ENCODE measurements at regions not wholly inside any gene's neighbourhood (a gene's known extent, or its start where the extent isn't known, plus 50 kb on each side); places are given as distances from the start of the nearest gene placed in this dataset.

DNA sequence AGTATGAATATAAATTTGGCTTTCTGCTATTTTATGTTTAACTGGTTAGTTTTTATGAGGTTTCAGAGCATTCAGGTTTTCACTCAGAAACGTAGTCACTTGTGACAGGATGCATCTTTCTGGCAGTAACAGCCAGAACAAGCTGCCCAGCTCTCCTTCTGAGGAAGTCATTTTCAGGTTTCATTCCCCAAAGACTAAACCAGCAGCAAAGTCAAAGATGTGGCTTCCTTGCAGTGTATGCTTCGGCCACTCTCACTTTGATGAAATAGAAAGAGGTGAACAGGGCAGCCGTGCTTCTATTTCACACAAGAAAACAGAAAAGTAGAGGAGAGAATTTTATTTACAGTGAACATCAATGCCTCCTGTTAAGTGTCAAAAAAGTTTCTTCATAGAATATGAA, 469.1 kb downstream of the BTBD3 start:
- Histone ChIP-seq H3K36me3 (ENCODE audit: control insufficient read depth in 2 of 4, insufficient read depth in 4 of 4, low read length in 3 of 4) (no peaks in the 10 kb centered on the region), H3K4me2 (ENCODE audit: insufficient read depth in 1 of 2, low read depth in 2 of 2, low read length in 2 of 2) (no peak overlapping the region), H4K20me1 (replicated peaks in 1 of 2; ENCODE audit: control insufficient read depth in 1 of 2, insufficient read depth in 2 of 2, low read length in 2 of 2) (no peaks in the 10 kb centered on the region), H3K9ac (replicated peaks in 1 of 4; ENCODE audit: extremely low read depth in 1 of 4, low read depth in 3 of 4, low read length in 3 of 4) (no peak overlapping the region), H3K79me1 (ENCODE audit: low read depth, low read length) (no peaks in the 10 kb centered on the region), H3K4me3 (ENCODE audit: extremely low read depth in 1 of 4, insufficient read depth in 2 of 4, low read depth in 3 of 4, low read length in 4 of 4) (no peak overlapping the region), H3K56ac (replicated peaks; ENCODE audit: insufficient read length, low read depth, low read length) (no peak overlapping the region), H3K27me3 (replicated peaks in 1 of 4; ENCODE audit: control insufficient read depth in 3 of 4, extremely low read depth in 1 of 4, insufficient read depth in 3 of 4, low read length in 3 of 4) (no peaks in the 10 kb centered on the region), H3K4ac (replicated peaks; ENCODE audit: insufficient read length, low read depth, low read length) (no peak overlapping the region), H2AK5ac (ENCODE audit: low read depth, low read length) (no peak overlapping the region), H4K5ac (ENCODE audit: insufficient read length, low read depth, low read length) (no peak overlapping the region), H2BK20ac (ENCODE audit: low read length) (no peak overlapping the region), H3K23ac (ENCODE audit: insufficient read length) (no peak overlapping the region), H2AFZ (ENCODE audit: low read length) (no peak overlapping the region), H3K27ac (ENCODE audit: low read depth, low read length) (no peak overlapping the region), H4K8ac (ENCODE audit: extremely low read depth, insufficient read depth, low read length) (no peak overlapping the region), H3K79me2 (ENCODE audit: control insufficient read depth in 1 of 2, insufficient read depth in 2 of 2, low read length in 2 of 2) (no peaks in the 10 kb centered on the region), H3K18ac (ENCODE audit: extremely low read depth, low read length) (no peak overlapping the region), H3K9me3 (ENCODE audit: insufficient read depth in 2 of 2, low read depth in 1 of 2, low read length in 1 of 2) (no peaks in the 10 kb centered on the region), H2BK12ac (ENCODE audit: low read depth, low read length) (no peak overlapping the region), H2BK120ac (replicated peaks; ENCODE audit: low read depth, low read length) (no peak overlapping the region), H4K91ac (replicated peaks; ENCODE audit: insufficient read length, low read length) (no peak overlapping the region), H3K23me2 (ENCODE audit: low read depth, low read length) (no peaks in the 10 kb centered on the region), H2BK5ac (ENCODE audit: low read depth, low read length) (no peak overlapping the region), H3K4me1 (replicated peaks in 1 of 4; ENCODE audit: control insufficient read depth in 3 of 4, insufficient read depth in 4 of 4, low read length in 3 of 4) (no peaks in the 10 kb centered on the region), H2BK15ac (ENCODE audit: low read length) (no peak overlapping the region), H3K14ac (ENCODE audit: insufficient read length) (no peak overlapping the region)
- DNase-seq (ENCODE audit: low read depth in 1 of 2, low spot score in 2 of 2) (no peak), FAIRE-seq (no peak)
- 89% methylated on average over 3 of the region's 3 CpGs; no CpG with 5 or more reads in 1 of the 2 experiments for WGBS, 2 experiments (ENCODE audit: extremely low coverage in 1 of 2, insufficient coverage in 1 of 2, insufficient read length in 1 of 2, insufficient replicate concordance in 2 of 2, low coverage in 1 of 2, low lambda C conversion rate in 2 of 2, missing lambda C conversion rate in 1 of 2)
- TF ChIP-seq, protein P1, sequence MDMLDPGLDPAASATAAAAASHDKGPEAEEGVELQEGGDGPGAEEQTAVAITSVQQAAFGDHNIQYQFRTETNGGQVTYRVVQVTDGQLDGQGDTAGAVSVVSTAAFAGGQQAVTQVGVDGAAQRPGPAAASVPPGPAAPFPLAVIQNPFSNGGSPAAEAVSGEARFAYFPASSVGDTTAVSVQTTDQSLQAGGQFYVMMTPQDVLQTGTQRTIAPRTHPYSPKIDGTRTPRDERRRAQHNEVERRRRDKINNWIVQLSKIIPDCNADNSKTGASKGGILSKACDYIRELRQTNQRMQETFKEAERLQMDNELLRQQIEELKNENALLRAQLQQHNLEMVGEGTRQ (IDR thresholded peaks at IDR 0.05; ENCODE audit: low read length), result no peak
- TF ChIP-seq ZNF274 (IDR thresholded peaks at IDR 0.05; ENCODE audit: borderline replicate concordance, extremely low read depth, low read length) (no peak), TBP (IDR thresholded peaks at IDR 0.05; ENCODE audit: low read depth, low read length) (no peak), BRCA1 (IDR thresholded peaks at IDR 0.05; ENCODE audit: low read depth, low read length) (no peak), PHF8 (conservative IDR thresholded peaks at IDR 0.05; ENCODE audit: low read depth, low read length) (no peak), HDAC6 (IDR thresholded peaks at IDR 0.05; ENCODE audit: low read depth, low read length) (no peak), POLR2A (IDR thresholded peaks at IDR 0.05; ENCODE audit: control extremely low read depth in 1 of 2, low read depth in 2 of 2, low read length in 2 of 2) (no peak), BACH1 (IDR thresholded peaks at IDR 0.05; ENCODE audit: low read length) (no peak), KDM1A (IDR thresholded peaks at IDR 0.05; ENCODE audit: borderline replicate concordance, low read length) (no peak), CBX5 (IDR thresholded peaks at IDR 0.05; ENCODE audit: low read depth, low read length) (no peak), FOSL1 (IDR thresholded peaks at IDR 0.05; ENCODE audit: insufficient read depth, low read depth, low read length) (no peak), RNF2 (IDR thresholded peaks at IDR 0.05; ENCODE audit: borderline replicate concordance, low read depth, low read length, missing control alignments, poor library complexity, severe bottlenecking) (no peak), SIRT6 (IDR thresholded peaks at IDR 0.05; ENCODE audit: low read length) (no peak)
- TF ChIP-seq, protein P2, sequence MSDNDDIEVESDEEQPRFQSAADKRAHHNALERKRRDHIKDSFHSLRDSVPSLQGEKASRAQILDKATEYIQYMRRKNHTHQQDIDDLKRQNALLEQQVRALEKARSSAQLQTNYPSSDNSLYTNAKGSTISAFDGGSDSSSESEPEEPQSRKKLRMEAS (IDR thresholded peaks at IDR 0.05), result no peak
- POLR2A ChIA-PET (ENCODE audit: partially characterized antibody), result no interaction called here
- CTCF ChIA-PET (ENCODE audit: partially characterized antibody), result interaction anchor here (1.0 kb wide), 1 partner anchor 9 kb away, joined by 3 read pairs; no protein-coding TSS in a partner anchor

Measured in H1 (cell line).